ENCODE measurements at regions not wholly inside any gene's neighbourhood (a gene's known extent, or its start where the extent isn't known, plus 50 kb on each side); places are given as distances from the start of the nearest gene placed in this dataset.

- DNase-seq, result peak; percentile 40
Measured at GRCh38 chr11:128058580-128059208, 528.7 kb downstream of the ETS1 start.

- DNase-seq, result no peak
Measured at GRCh38 chr11:128057786-128058395, 529.5 kb downstream of the ETS1 start.

- no peak for DNase-seq
Measured at GRCh38 chr11:128055576-128056217, 531.7 kb downstream of the ETS1 start.

- DNase-seq, result peak; percentile 45
Measured at GRCh38 chr11:128053981-128054931, 533.1 kb downstream of the ETS1 start.

GRCh38 chr11:128052912-128053641, 534.3 kb downstream of the ETS1 start:
- peak; percentile 76 for DNase-seq

GRCh38 chr11:128048121-128048520, 539.2 kb downstream of the ETS1 start:
- DNase-seq, result no peak

- DNase-seq, result no peak
Measured at GRCh38 chr11:128047026-128047425, 540.3 kb downstream of the ETS1 start.

GRCh38 chr11:128046213-128046612, 541.1 kb downstream of the ETS1 start:
- DNase-seq, result no peak

- DNase-seq, result peak; percentile 26
Measured at GRCh38 chr11:128045094-128045725, 542.1 kb downstream of the ETS1 start.

GRCh38 chr11:128042290-128042751, 545.0 kb downstream of the ETS1 start:
- DNase-seq, result no peak

GRCh38 chr11:128040603-128041002, 546.8 kb downstream of the ETS1 start:
- peak; percentile 41 for DNase-seq

- DNase-seq, result peak; percentile 99
Measured at GRCh38 chr11:128039140-128040021, 548.0 kb downstream of the ETS1 start.

GRCh38 chr11:128036556-128037093, 550.7 kb downstream of the ETS1 start:
- no peak for DNase-seq

GRCh38 chr11:128036006-128036405, 551.4 kb downstream of the ETS1 start:
- no peak for DNase-seq

- DNase-seq, result peak; percentile 68
Measured at GRCh38 chr11:128031538-128032134, 555.7 kb downstream of the ETS1 start.

GRCh38 chr11:128029219-128029722, 558.1 kb downstream of the ETS1 start:
- no peak for DNase-seq

GRCh38 chr11:128026596-128026995, 560.8 kb downstream of the ETS1 start:
- peak; percentile 27 for DNase-seq

GRCh38 chr11:128022761-128023160, 564.6 kb downstream of the ETS1 start:
- no peak for DNase-seq

GRCh38 chr11:128022007-128022368, 565.4 kb downstream of the ETS1 start:
- DNase-seq, result no peak

Data from MV-4-11 (cell line).